GM21367 (cell line): ENCODE measurements at regions not wholly inside any gene's neighbourhood (a gene's known extent, or its start where the extent isn't known, plus 50 kb on each side); places are given as distances from the start of the nearest gene placed in this dataset.
"Not testable (repeated sequence)": the region's sequence is repeated elsewhere in the genome, so short reads cannot be mapped to it uniquely, and the experiment has no call there.

ENCODE experiments used
- ATAC-seq: cut with Tn5 transposase; IDR thresholded peaks from one replicate; pipeline ENCODE4 v1.9.1; 2021; ENCODE audit not compliant: unreplicated experiment

GRCh38 chr6:85360794-85361642 is 88.9 kb upstream of the NT5E start:
- ATAC-seq: no peak

GRCh38 chr6:85357651-85358050 is 92.2 kb upstream of the NT5E start:
- ATAC-seq: no peak

- ATAC-seq: not testable (repeated sequence)
Observed at GRCh38 chr6:85356743-85357142, 93.1 kb upstream of the NT5E start.

- no peak for ATAC-seq
Observed at GRCh38 chr6:85355816-85356215, 94.1 kb upstream of the NT5E start.

GRCh38 chr6:85354761-85355618 is 94.9 kb upstream of the NT5E start:
- ATAC-seq: peak; percentile 88

- no peak for ATAC-seq
Observed at GRCh38 chr6:85353012-85353411, 96.9 kb upstream of the NT5E start.

- no peak for ATAC-seq
Observed at GRCh38 chr6:85348643-85349042, 101.2 kb upstream of the NT5E start.

GRCh38 chr6:85347812-85348211 is 102.1 kb upstream of the NT5E start:
- no peak for ATAC-seq

GRCh38 chr6:85346196-85346595 is 103.7 kb upstream of the NT5E start:
- ATAC-seq: no peak

- ATAC-seq: no peak
Observed at GRCh38 chr6:85344996-85345395, 104.9 kb upstream of the NT5E start.

GRCh38 chr6:85343428-85343827 is 106.5 kb upstream of the NT5E start:
- no peak for ATAC-seq

- ATAC-seq: no peak
Observed at GRCh38 chr6:85329196-85329595, 120.7 kb upstream of the NT5E start.

- not testable (repeated sequence) for ATAC-seq
Observed at GRCh38 chr6:85325811-85326210, 124.1 kb upstream of the NT5E start.

- peak; percentile 84 for ATAC-seq
Observed at GRCh38 chr6:85323435-85324040, 126.3 kb upstream of the NT5E start.

- ATAC-seq: no peak
Observed at GRCh38 chr6:85322446-85323105, 127.3 kb upstream of the NT5E start.

GRCh38 chr6:85321906-85322305 is 128.0 kb upstream of the NT5E start:
- ATAC-seq: no peak

- no peak for ATAC-seq
Observed at GRCh38 chr6:85314586-85314985, 135.3 kb upstream of the NT5E start.

GRCh38 chr6:85300581-85300980 is 149.3 kb upstream of the NT5E start:
- ATAC-seq: no peak

GRCh38 chr6:85298553-85298952 is 151.3 kb upstream of the NT5E start:
- ATAC-seq: no peak

- no peak for ATAC-seq
Observed at GRCh38 chr6:85291326-85291725, 158.6 kb upstream of the NT5E start.

- ATAC-seq: no peak
Observed at GRCh38 chr6:85287654-85288053, 162.2 kb upstream of the NT5E start.
